Large intestine (tissue), 3 donors: ENCODE measurements at regions not wholly inside any gene's neighbourhood (a gene's known extent, or its start where the extent isn't known, plus 50 kb on each side); places are given as distances from the start of the nearest gene placed in this dataset.

Experiments
- DNase-seq, 2 donors: peaks; one replicate each; pipeline versions ENCODE4 v3.0.0 to v3.0.0-alpha.2; 2013
- H3K27ac ChIP-seq: one replicate; pipeline ENCODE4 v1.5.1; 2013; ENCODE audit warnings: low read length
- H3K27me3 ChIP-seq: 2 replicates; pipeline ENCODE4 v1.6.1; 2013; ENCODE audit warnings: low read length; ENCODE audit not compliant: control insufficient read depth, insufficient read depth
- H3K36me3 ChIP-seq: 2 replicates; pipeline ENCODE4 v1.6.1; 2013; ENCODE audit warnings: low read length; ENCODE audit not compliant: control insufficient read depth, insufficient read depth
- H3K4me1 ChIP-seq: one replicate; pipeline ENCODE4 v1.6.1; 2013; ENCODE audit warnings: low read length; ENCODE audit not compliant: control insufficient read depth, insufficient read depth
- H3K4me3 ChIP-seq: one replicate; pipeline ENCODE4 v1.5.1; 2013; ENCODE audit warnings: low read length
- H3K9me3 ChIP-seq: one replicate; pipeline ENCODE4 v1.6.1; 2013; ENCODE audit warnings: mild to moderate bottlenecking, low read depth, low read length, moderate library complexity; ENCODE audit not compliant: control insufficient read depth
- WGBS: methylation state at CpG from one replicate; pipeline ENCODE4 v1.1.5; 2013; ENCODE audit warnings: low lambda C conversion rate; ENCODE audit not compliant: insufficient coverage; 5-methylcytosine and 5-hydroxymethylcytosine counted together

GRCh38 chr7:83859827-83860226 is 210.9 kb upstream of the SEMA3E start:
- Histone ChIP-seq H3K4me1 (no peaks in the 10 kb centered on the region), H3K4me3 (no peak overlapping the region), H3K36me3 (no peaks in the 10 kb centered on the region), H3K27ac (no peak overlapping the region), H3K9me3 (no peaks in the 10 kb centered on the region), H3K27me3 (no peaks in the 10 kb centered on the region)
- no peak for DNase-seq
- WGBS, result 78% methylated on average over 1 of the region's 1 CpG

GRCh38 chr7:83857691-83858090 is 208.8 kb upstream of the SEMA3E start:
- WGBS, result 60% methylated on average over 1 of the region's 1 CpG
- Histone ChIP-seq H3K36me3 (no peaks in the 10 kb centered on the region), H3K9me3 (no peaks in the 10 kb centered on the region), H3K4me1 (no peaks in the 10 kb centered on the region), H3K27ac (no peak overlapping the region), H3K4me3 (no peak overlapping the region), H3K27me3 (no peaks in the 10 kb centered on the region)
- DNase-seq, result no peak

GRCh38 chr7:83856094-83856493 is 207.2 kb upstream of the SEMA3E start:
- no peak for DNase-seq
- WGBS, result no CpG with 5 or more reads among the region's 5 CpGs
- H3K9me3 ChIP-seq, result no peaks in the 10 kb centered on the region

GRCh38 chr7:83852136-83852535 is 203.2 kb upstream of the SEMA3E start:
- no peaks in the 10 kb centered on the region for H3K9me3 ChIP-seq
- WGBS, result 34% methylated on average over 2 of the region's 2 CpGs
- no peak overlapping the region for H3K27ac ChIP-seq
- no peak for DNase-seq
- no peaks in the 10 kb centered on the region for H3K36me3 ChIP-seq
- no peaks in the 10 kb centered on the region for H3K27me3 ChIP-seq
- H3K4me3 ChIP-seq, result no peak overlapping the region
- H3K4me1 ChIP-seq, result no peaks in the 10 kb centered on the region

More at GRCh38 chr7:83856094-83856493, 207.2 kb upstream of the SEMA3E start:
- no peak overlapping the region for H3K27ac ChIP-seq
- no peaks in the 10 kb centered on the region for H3K36me3 ChIP-seq
- no peaks in the 10 kb centered on the region for H3K27me3 ChIP-seq
- no peak overlapping the region for H3K4me3 ChIP-seq
- H3K4me1 ChIP-seq, result no peaks in the 10 kb centered on the region

- WGBS, result 83% methylated on average over 1 of the region's 1 CpG
- Histone ChIP-seq H3K4me1 (no peaks in the 10 kb centered on the region), H3K27ac (no peak overlapping the region), H3K36me3 (no peaks in the 10 kb centered on the region), H3K27me3 (no peaks in the 10 kb centered on the region), H3K9me3 (no peaks in the 10 kb centered on the region), H3K4me3 (no peak overlapping the region)
- DNase-seq, result no peak
Observed at GRCh38 chr7:83851551-83851950, 202.6 kb upstream of the SEMA3E start.

- DNase-seq, result no peak
- no peaks in the 10 kb centered on the region for H3K27me3 ChIP-seq
- no peaks in the 10 kb centered on the region for H3K9me3 ChIP-seq
- no peak overlapping the region for H3K4me3 ChIP-seq
- H3K36me3 ChIP-seq, result no peaks in the 10 kb centered on the region
- no peaks in the 10 kb centered on the region for H3K4me1 ChIP-seq
- H3K27ac ChIP-seq, result no peak overlapping the region
Observed at GRCh38 chr7:83850941-83851340, 202.0 kb upstream of the SEMA3E start.

- WGBS, result no CpG with 5 or more reads among the region's 3 CpGs
- H3K4me1 ChIP-seq, result no peaks in the 10 kb centered on the region
- no peak for DNase-seq
- H3K4me3 ChIP-seq, result no peak overlapping the region
- H3K27me3 ChIP-seq, result no peaks in the 10 kb centered on the region
- H3K36me3 ChIP-seq, result no peaks in the 10 kb centered on the region
- no peaks in the 10 kb centered on the region for H3K9me3 ChIP-seq
- H3K27ac ChIP-seq, result no peak overlapping the region
Observed at GRCh38 chr7:83850125-83850524, 201.2 kb upstream of the SEMA3E start.

GRCh38 chr7:83849131-83849530 is 200.2 kb upstream of the SEMA3E start:
- no peak overlapping the region for H3K27ac ChIP-seq
- 100% methylated on average over 1 of the region's 3 CpGs for WGBS
- H3K4me3 ChIP-seq, result no peak overlapping the region
- no peaks in the 10 kb centered on the region for H3K36me3 ChIP-seq
- no peak for DNase-seq
- H3K9me3 ChIP-seq, result no peaks in the 10 kb centered on the region
- no peaks in the 10 kb centered on the region for H3K4me1 ChIP-seq
- H3K27me3 ChIP-seq, result no peaks in the 10 kb centered on the region

GRCh38 chr7:83842894-83843293 is 194.0 kb upstream of the SEMA3E start:
- Histone ChIP-seq H3K4me1 (no peaks in the 10 kb centered on the region), H3K4me3 (no peak overlapping the region), H3K36me3 (no peaks in the 10 kb centered on the region), H3K27me3 (no peaks in the 10 kb centered on the region), H3K9me3 (no peaks in the 10 kb centered on the region), H3K27ac (no peak overlapping the region)
- DNase-seq, result no peak
- WGBS, result 80% methylated on average over 1 of the region's 6 CpGs

- H3K27ac ChIP-seq, result no peak overlapping the region
- H3K36me3 ChIP-seq, result no peaks in the 10 kb centered on the region
- no peak overlapping the region for H3K4me3 ChIP-seq
- H3K27me3 ChIP-seq, result no peaks in the 10 kb centered on the region
- H3K4me1 ChIP-seq, result no peaks in the 10 kb centered on the region
- WGBS, result no CpG with 5 or more reads among the region's 1 CpG
- DNase-seq, result no peak
- H3K9me3 ChIP-seq, result no peaks in the 10 kb centered on the region
Observed at GRCh38 chr7:83837683-83838082, 188.7 kb upstream of the SEMA3E start.

GRCh38 chr7:83836028-83836427 is 187.1 kb upstream of the SEMA3E start:
- no peaks in the 10 kb centered on the region for H3K9me3 ChIP-seq
- H3K36me3 ChIP-seq, result no peaks in the 10 kb centered on the region
- WGBS, result 89% methylated on average over 1 of the region's 1 CpG
- no peaks in the 10 kb centered on the region for H3K4me1 ChIP-seq
- H3K27ac ChIP-seq, result no peak overlapping the region
- no peak for DNase-seq
- no peak overlapping the region for H3K4me3 ChIP-seq
- H3K27me3 ChIP-seq, result no peaks in the 10 kb centered on the region
